Pancreas (tissue), 10 donors: ENCODE measurements at regions not wholly inside any gene's neighbourhood (a gene's known extent, or its start where the extent isn't known, plus 50 kb on each side); places are given as distances from the start of the nearest gene placed in this dataset.
"Not testable (repeated sequence)": the region's sequence is repeated elsewhere in the genome, so short reads cannot be mapped to it uniquely, and the experiment has no call there.

ENCODE experiments used
- ATAC-seq, 4 donors: fragments of 200-7000 bp; cut with Tn5 transposase; one replicate each; pipeline versions ENCODE4 v1.8.0 to v1.9.1; 2020; ENCODE audit warnings: mild to moderate bottlenecking in 4 of 4, moderate library complexity in 4 of 4
- DNase-seq, 6 donors: peaks; one replicate each; pipeline ENCODE4 v3.0.0-alpha.2; 2020
- FAIRE-seq: peaks from 2 replicates; lab custom pipeline; 2012; peaks lifted over from hg19 to GRCh38; lab: Jason Lieb, UNC
- H3K27ac ChIP-seq, 4 donors: fragments of 200-600 bp; sonication (generic); 1 replicate in 3 of 4; 2 replicates in 1 of 4; pipeline versions ENCODE4 v1.5.0 to v1.8.0; 2020
- H3K27me3 ChIP-seq, 4 donors: fragments of 200-600 bp; one replicate each; pipeline ENCODE4 v1.8.0; 2021
- H3K36me3 ChIP-seq, 3 donors: fragments of 200-600 bp; sonication (generic) in 1 of 3; one replicate each; pipeline versions ENCODE4 v1.5.0 to v1.8.0; 2020 to 2021
- H3K4me1 ChIP-seq, 3 donors: fragments of 200-600 bp; one replicate each; pipeline ENCODE4 v1.8.0; 2021
- H3K4me3 ChIP-seq, 4 donors: fragments of 200-600 bp; sonication (generic) in 2 of 4; one replicate each; pipeline versions ENCODE4 v1.5.0 to v1.8.0; 2020 to 2021
- H3K9me3 ChIP-seq, 4 donors: fragments of 200-600 bp; one replicate each; pipeline ENCODE4 v1.8.0; 2021
- CTCF ChIP-seq, 4 donors: fragments of 200-600 bp; sonication (generic) in 3 of 4; IDR thresholded peaks; one replicate each; pipeline versions ENCODE4 v1.5.0 to v1.8.0; 2021; ENCODE audit warnings: antibody characterized with exemption in 4 of 4
- WGBS, 2 donors: extraction: QIAGEN DNeasy Blood & Tissue Kit; methylation state at CpG; one replicate each; pipeline ENCODE4 v1.1.7; 2013; 5-methylcytosine and 5-hydroxymethylcytosine counted together
- intact Hi-C, 3 donors: fragments of 100-400 bp; cut with DNase I; formaldehyde crosslinking; loops; one replicate each; pipeline versions ENCODE4 v1.11.1 to v1.14.2; 2022
- donor health status: healthy with polysubstance abuse.
- donor health status: DM: no; HTN: no; CAD: no; lungs with moderate emphysema.
- donor health status: DM: no; HTN: no; CAD: no.
- donor health status: control.
- donor health status: control.
- donor health status: Bipolar disorder and iron deficiency.
- donor health status: DM: yes; HTN: yes; CAD: no.
- donor health status: DM: no; HTN: no; CAD: no.
- donor health status: DM: no; HTN: no; CAD: no.
- donor health status: DM: yes; HTN: yes; CAD: no.

- intact Hi-C loops: no loop called here
- ATAC-seq: no peak
- no peak for FAIRE-seq
- Histone ChIP-seq H3K4me1 (no peaks in the 10 kb centered on the region), H3K4me3 (no peak overlapping the region), H3K27ac (no peak overlapping the region), H3K9me3 (no peaks in the 10 kb centered on the region), H3K36me3 (no peaks in the 10 kb centered on the region), H3K27me3 (no peaks in the 10 kb centered on the region)
- TF ChIP-seq CTCF (IDR thresholded peaks at IDR 0.05): no peak
- no peak for DNase-seq
- WGBS, 2 donors: 21 to 23% methylated on average over 5 of the region's 5 CpGs
Observed at GRCh38 chr5:169384661-169385060, 83.7 kb upstream of the SLIT3 start.

GRCh38 chr5:169374761-169375160 lies 73.8 kb upstream of the SLIT3 start:
- Histone ChIP-seq H3K9me3 (no peaks in the 10 kb centered on the region), H3K36me3 (no peaks in the 10 kb centered on the region), H3K4me3 (no peak overlapping the region), H3K27me3 (peaks cover 0 to 4% (median 0%) of the 10 kb centered on the region in 4 donors), H3K27ac (no peak overlapping the region), H3K4me1 (no peaks in the 10 kb centered on the region)
- DNase-seq (no peak), ATAC-seq (no peak), FAIRE-seq (no peak)
- no peak for TF ChIP-seq CTCF (IDR thresholded peaks at IDR 0.05)
- intact Hi-C loops: no loop called here
- WGBS, 2 donors: 29 to 37% methylated on average over 2 of the region's 2 CpGs

- Histone ChIP-seq H3K27me3 (peaks cover 0 to 4% (median 0%) of the 10 kb centered on the region in 4 donors), H3K27ac (no peak overlapping the region), H3K36me3 (no peaks in the 10 kb centered on the region), H3K4me1 (no peaks in the 10 kb centered on the region), H3K9me3 (no peaks in the 10 kb centered on the region), H3K4me3 (no peak overlapping the region)
- 70 to 80% methylated on average over 10 of the region's 10 CpGs for WGBS, 2 donors
- intact Hi-C loops: no loop called here
- ATAC-seq (no peak), DNase-seq (peak in 1 of 6 donors; percentile 34), FAIRE-seq (no peak)
- no peak for TF ChIP-seq CTCF (IDR thresholded peaks at IDR 0.05)
Observed at GRCh38 chr5:169374111-169374510, 73.2 kb upstream of the SLIT3 start.

GRCh38 chr5:169371801-169372200 lies 70.9 kb upstream of the SLIT3 start:
- H3K36me3 ChIP-seq, H3K4me3 ChIP-seq, intact Hi-C loops, H3K9me3 ChIP-seq, DNase-seq, ATAC-seq, H3K27me3 ChIP-seq, H3K27ac ChIP-seq, H3K4me1 ChIP-seq, FAIRE-seq: not testable (repeated sequence)
- WGBS, 2 donors: 73 to 78% methylated on average over 2 of the region's 2 CpGs

GRCh38 chr5:169369130-169369529 lies 68.2 kb upstream of the SLIT3 start:
- H3K9me3 ChIP-seq: no peaks in the 10 kb centered on the region
- intact Hi-C loops: no loop called here
- ATAC-seq (no peak), DNase-seq (no peak), FAIRE-seq (no peak)
- WGBS, 2 donors: 67 to 76% methylated on average over 3 of the region's 3 CpGs
- peaks cover 0 to 7% (median 0%) of the 10 kb centered on the region in 4 donors for H3K27me3 ChIP-seq
- H3K27ac ChIP-seq: no peak overlapping the region
- no peak for TF ChIP-seq CTCF (IDR thresholded peaks at IDR 0.05)
- no peak overlapping the region for H3K4me3 ChIP-seq
- no peaks in the 10 kb centered on the region for H3K4me1 ChIP-seq
- no peaks in the 10 kb centered on the region for H3K36me3 ChIP-seq
